ENCODE measurements at regions not wholly inside any gene's neighbourhood (a gene's known extent, or its start where the extent isn't known, plus 50 kb on each side); places are given as distances from the start of the nearest gene placed in this dataset.
A peak's percentile ranks its signal among the peaks of the same experiment; 100 is the strongest.

- Histone ChIP-seq H3K79me2 (ENCODE audit: control insufficient read depth, low read length) (no peaks in the 10 kb centered on the region), H3K27ac (ENCODE audit: low read depth, low read length) (no peak overlapping the region), H3F3A (ENCODE audit: control insufficient read depth, insufficient read depth) (no peaks in the 10 kb centered on the region), H3K4me2 (ENCODE audit: low read length) (no peak overlapping the region), H3K27me3 (ENCODE audit: control insufficient read depth, low read length) (no peaks in the 10 kb centered on the region), H3K9me2 (replicated peaks; ENCODE audit: control insufficient read depth, low read length) (no peaks in the 10 kb centered on the region), H3K4me3 (ENCODE audit: low read length) (no peak overlapping the region), H3K4me1 (ENCODE audit: control insufficient read depth, low read length) (no peaks in the 10 kb centered on the region), H4K20me1 (ENCODE audit: control insufficient read depth, insufficient read depth, low read depth, low read length) (no peaks in the 10 kb centered on the region), H3K9me3 (ENCODE audit: control insufficient read depth, insufficient read depth, low read length) (no peaks in the 10 kb centered on the region), H3K36me3 (ENCODE audit: control insufficient read depth, low read length) (no peaks in the 10 kb centered on the region)
- TF ChIP-seq EZH2phosphoT487 (IDR thresholded peaks at IDR 0.05; ENCODE audit: borderline replicate concordance, low read length): no peak
- no peak for TF ChIP-seq CTCF (IDR thresholded peaks at IDR 0.05; ENCODE audit: low read depth, low read length, poor library complexity, severe bottlenecking)
Observed at GRCh38 chr20:12564979-12565378, 443.8 kb upstream of the SPTLC3 start.

- Histone ChIP-seq H3K36me3 (ENCODE audit: control insufficient read depth, low read length) (no peaks in the 10 kb centered on the region), H3K27ac (ENCODE audit: low read depth, low read length) (no peak overlapping the region), H3K9me3 (ENCODE audit: control insufficient read depth, insufficient read depth, low read length) (no peaks in the 10 kb centered on the region), H3K27me3 (ENCODE audit: control insufficient read depth, low read length) (no peaks in the 10 kb centered on the region), H4K20me1 (ENCODE audit: control insufficient read depth, insufficient read depth, low read depth, low read length) (no peaks in the 10 kb centered on the region), H3F3A (ENCODE audit: control insufficient read depth, insufficient read depth) (no peaks in the 10 kb centered on the region), H3K4me2 (ENCODE audit: low read length) (no peak overlapping the region), H3K79me2 (ENCODE audit: control insufficient read depth, low read length) (no peaks in the 10 kb centered on the region), H3K9me2 (replicated peaks; ENCODE audit: control insufficient read depth, low read length) (no peaks in the 10 kb centered on the region), H3K4me3 (ENCODE audit: low read length) (no peak overlapping the region), H3K4me1 (ENCODE audit: control insufficient read depth, low read length) (no peaks in the 10 kb centered on the region)
- TF ChIP-seq CTCF (IDR thresholded peaks at IDR 0.05; ENCODE audit: low read depth, low read length, poor library complexity, severe bottlenecking) (no peak), EZH2phosphoT487 (IDR thresholded peaks at IDR 0.05; ENCODE audit: borderline replicate concordance, low read length) (no peak)
Observed at GRCh38 chr20:12566596-12566995, 442.2 kb upstream of the SPTLC3 start.

- TF ChIP-seq EZH2phosphoT487 (IDR thresholded peaks at IDR 0.05; ENCODE audit: borderline replicate concordance, low read length) (no peak), CTCF (IDR thresholded peaks at IDR 0.05; ENCODE audit: low read depth, low read length, poor library complexity, severe bottlenecking) (peak; percentile 51)
Observed at GRCh38 chr20:12570371-12570770, 438.4 kb upstream of the SPTLC3 start.

GRCh38 chr20:12573442-12573841, 435.3 kb upstream of the SPTLC3 start:
- Histone ChIP-seq H3K4me2 (ENCODE audit: low read length) (no peak overlapping the region), H3K4me1 (ENCODE audit: control insufficient read depth, low read length) (no peaks in the 10 kb centered on the region), H3K79me2 (ENCODE audit: control insufficient read depth, low read length) (no peaks in the 10 kb centered on the region), H3K9me2 (replicated peaks; ENCODE audit: control insufficient read depth, low read length) (no peaks in the 10 kb centered on the region), H3F3A (ENCODE audit: control insufficient read depth, insufficient read depth) (no peaks in the 10 kb centered on the region), H3K27ac (ENCODE audit: low read depth, low read length) (no peak overlapping the region), H3K4me3 (ENCODE audit: low read length) (no peak overlapping the region), H4K20me1 (ENCODE audit: control insufficient read depth, insufficient read depth, low read depth, low read length) (no peaks in the 10 kb centered on the region), H3K27me3 (ENCODE audit: control insufficient read depth, low read length) (no peaks in the 10 kb centered on the region), H3K9me3 (ENCODE audit: control insufficient read depth, insufficient read depth, low read length) (no peaks in the 10 kb centered on the region), H3K36me3 (ENCODE audit: control insufficient read depth, low read length) (no peaks in the 10 kb centered on the region)
- TF ChIP-seq CTCF (IDR thresholded peaks at IDR 0.05; ENCODE audit: low read depth, low read length, poor library complexity, severe bottlenecking): no peak
- TF ChIP-seq EZH2phosphoT487 (IDR thresholded peaks at IDR 0.05; ENCODE audit: borderline replicate concordance, low read length): no peak

More at GRCh38 chr20:12570371-12570770, 438.4 kb upstream of the SPTLC3 start:
- Histone ChIP-seq H3K4me1 (ENCODE audit: control insufficient read depth, low read length) (no peaks in the 10 kb centered on the region), H3K79me2 (ENCODE audit: control insufficient read depth, low read length) (no peaks in the 10 kb centered on the region), H4K20me1 (ENCODE audit: control insufficient read depth, insufficient read depth, low read depth, low read length) (no peaks in the 10 kb centered on the region), H3K36me3 (ENCODE audit: control insufficient read depth, low read length) (no peaks in the 10 kb centered on the region), H3F3A (ENCODE audit: control insufficient read depth, insufficient read depth) (no peaks in the 10 kb centered on the region), H3K9me2 (replicated peaks; ENCODE audit: control insufficient read depth, low read length) (no peaks in the 10 kb centered on the region), H3K9me3 (ENCODE audit: control insufficient read depth, insufficient read depth, low read length) (no peaks in the 10 kb centered on the region), H3K4me3 (ENCODE audit: low read length) (no peak overlapping the region), H3K27me3 (ENCODE audit: control insufficient read depth, low read length) (no peaks in the 10 kb centered on the region), H3K27ac (ENCODE audit: low read depth, low read length) (no peak overlapping the region), H3K4me2 (ENCODE audit: low read length) (no peak overlapping the region)

All from DOHH2 (cell line).